GM21825 (cell line): ENCODE measurements at regions not wholly inside any gene's neighbourhood (a gene's known extent, or its start where the extent isn't known, plus 50 kb on each side); places are given as distances from the start of the nearest gene placed in this dataset.
"Not testable (repeated sequence)": the region's sequence is repeated elsewhere in the genome, so short reads cannot be mapped to it uniquely, and the experiment has no call there.

Experiments used
- ATAC-seq: cut with Tn5 transposase; IDR thresholded peaks from one replicate; pipeline ENCODE4 v1.9.1; 2021; ENCODE audit warnings: mild to moderate bottlenecking, moderate library complexity; ENCODE audit not compliant: unreplicated experiment

DNA sequence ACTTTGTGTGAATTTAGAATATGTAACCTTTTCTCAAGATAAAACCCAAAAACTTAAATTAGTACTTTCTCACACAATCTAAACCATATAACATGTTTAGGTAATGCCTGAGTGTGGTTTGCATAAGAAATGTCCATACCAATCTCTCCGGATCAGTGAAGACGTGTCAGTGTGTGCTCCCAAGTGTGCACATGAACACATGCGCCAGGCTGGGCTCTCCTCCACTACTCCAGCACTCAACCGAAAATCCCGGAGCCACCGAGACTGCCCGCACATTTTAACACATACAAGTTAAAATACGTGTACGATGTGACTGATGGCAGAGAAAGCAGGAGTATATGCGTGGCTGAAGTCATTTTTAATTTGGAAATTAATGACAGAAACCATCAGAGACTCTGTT lies 658.4 kb downstream of the EFNA5 start:
- ATAC-seq = no peak

DNA sequence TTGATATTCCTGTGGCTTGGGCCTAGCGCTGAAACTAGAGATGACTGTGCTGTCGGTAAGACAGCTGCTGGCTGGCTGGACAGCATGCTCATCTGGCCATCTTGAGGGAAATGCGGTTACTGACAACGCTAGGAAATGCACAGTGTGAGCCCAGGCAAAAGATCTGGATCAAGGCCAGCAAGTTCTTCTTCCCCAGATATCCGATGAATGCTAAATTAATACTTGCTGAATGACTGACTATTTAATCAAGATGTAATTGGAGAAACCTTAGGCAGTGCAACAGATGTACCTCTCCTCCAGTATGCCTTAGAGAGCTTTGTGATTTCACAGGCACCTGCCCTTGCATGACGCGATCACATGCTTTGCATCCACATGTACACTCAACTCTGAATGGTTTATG lies 659.1 kb downstream of the EFNA5 start:
- ATAC-seq = no peak

DNA sequence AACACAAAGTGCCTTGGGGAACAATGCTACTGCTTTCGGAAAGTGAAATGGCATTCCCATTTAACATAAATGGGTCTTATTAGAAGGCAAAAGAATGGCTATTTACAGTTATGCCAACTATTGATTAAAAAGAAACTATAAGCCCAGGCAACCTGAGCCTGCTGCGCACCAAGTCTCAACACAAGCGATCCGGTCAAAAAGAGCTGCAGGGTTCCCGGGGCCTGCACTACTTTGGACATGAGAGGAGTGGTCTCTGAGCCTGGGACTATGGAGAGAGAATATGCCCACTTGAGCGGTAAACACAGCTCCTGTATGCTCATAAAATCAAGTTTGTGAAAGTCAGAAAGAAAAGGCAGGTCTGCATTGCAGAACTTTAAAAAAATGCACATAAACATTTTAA lies 660.7 kb downstream of the EFNA5 start:
- no peak for ATAC-seq

DNA sequence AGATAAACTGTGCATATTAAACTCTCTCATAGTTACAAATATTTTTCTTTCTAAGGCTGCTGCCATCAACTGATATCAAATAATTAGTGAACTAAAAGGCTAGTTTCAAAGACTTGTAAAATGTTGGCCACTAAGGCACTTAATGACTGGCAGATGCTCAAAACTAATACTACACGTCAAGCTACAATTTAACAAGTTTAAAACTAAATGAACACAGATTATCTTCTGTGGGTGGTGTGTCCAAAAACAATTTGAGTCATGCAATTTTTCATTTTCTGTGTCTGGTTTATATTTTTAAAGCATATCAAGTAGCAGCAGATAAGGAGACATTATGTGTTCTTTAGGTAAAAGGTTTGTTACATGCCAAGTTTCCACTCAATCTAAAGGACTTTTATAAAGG lies 665.1 kb downstream of the EFNA5 start:
- ATAC-seq = no peak

DNA sequence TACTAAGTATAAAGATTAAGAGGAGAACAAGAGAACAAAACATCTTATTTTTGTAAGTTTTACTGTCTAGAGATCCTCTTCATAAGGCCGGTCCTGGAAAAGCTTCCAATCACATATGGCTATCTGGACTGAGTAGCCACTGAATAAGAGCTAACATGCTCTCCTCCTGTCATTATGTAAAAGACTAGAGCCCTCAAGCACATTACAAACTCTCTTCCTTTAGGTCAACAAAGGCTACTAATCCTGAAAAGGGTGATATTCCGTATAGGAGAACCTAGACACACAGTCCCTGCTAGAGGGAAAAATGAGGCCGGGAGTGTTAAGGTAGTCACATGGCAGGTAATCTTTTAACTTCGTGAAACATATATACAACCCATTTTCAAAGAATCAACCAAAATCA lies 665.6 kb downstream of the EFNA5 start:
- ATAC-seq = no peak

DNA sequence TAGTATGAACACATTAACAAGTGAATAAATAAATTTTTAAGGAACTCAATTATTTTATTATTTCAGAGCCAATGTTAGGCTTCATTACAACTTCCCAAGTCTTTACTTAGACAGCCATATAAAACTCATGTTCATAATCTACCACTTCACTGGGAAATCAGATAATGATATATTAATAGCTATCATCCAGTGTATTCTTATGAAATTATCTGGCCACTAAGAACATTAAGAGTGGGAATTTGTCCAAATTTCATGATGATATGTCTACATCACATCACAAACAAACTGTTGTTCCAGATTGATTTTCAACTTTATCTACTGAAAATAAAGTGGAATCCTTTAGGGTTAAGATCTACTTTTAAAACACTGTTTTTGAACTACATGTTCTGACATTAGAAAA lies 668.6 kb downstream of the EFNA5 start:
- ATAC-seq = no peak

DNA sequence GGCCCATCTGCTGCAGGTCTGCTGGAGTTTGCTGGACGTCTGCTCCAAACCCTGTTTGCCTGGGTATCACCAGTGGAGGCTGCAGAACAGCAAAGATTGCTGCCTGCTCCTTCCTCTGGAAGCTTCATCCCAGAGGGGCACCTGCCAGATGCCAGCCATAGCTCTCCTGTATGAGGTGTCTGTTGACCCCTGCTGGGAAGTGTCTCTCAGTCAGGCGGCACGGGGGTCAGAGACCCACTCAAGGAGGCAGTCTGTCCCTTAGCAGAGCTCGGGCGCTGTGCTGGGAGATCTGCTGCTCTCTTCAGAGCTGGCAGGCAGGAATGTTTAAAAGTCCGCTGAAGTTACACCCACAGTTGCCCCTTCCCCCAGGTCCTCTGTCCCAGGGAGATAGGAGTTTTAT lies 671.2 kb downstream of the EFNA5 start:
- ATAC-seq = not testable (repeated sequence)

DNA sequence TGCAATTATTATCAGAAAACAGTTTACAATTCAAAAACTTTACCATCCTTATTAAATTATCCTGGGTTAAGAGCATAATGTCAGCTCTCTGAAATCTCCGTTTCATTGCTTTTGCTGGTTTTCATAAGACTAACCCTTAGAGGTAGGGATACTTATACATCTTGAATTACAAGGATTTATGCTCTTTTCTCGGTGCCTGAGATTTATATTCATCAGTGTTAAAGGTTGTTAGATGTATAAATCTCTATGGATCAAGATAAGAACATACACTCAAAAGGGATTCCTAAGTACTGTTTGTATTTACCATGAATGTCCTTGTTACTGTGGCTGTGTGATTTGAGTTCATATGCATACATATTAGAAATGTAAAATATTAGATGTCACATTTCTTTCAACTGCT lies 684.7 kb downstream of the EFNA5 start:
- no peak for ATAC-seq

DNA sequence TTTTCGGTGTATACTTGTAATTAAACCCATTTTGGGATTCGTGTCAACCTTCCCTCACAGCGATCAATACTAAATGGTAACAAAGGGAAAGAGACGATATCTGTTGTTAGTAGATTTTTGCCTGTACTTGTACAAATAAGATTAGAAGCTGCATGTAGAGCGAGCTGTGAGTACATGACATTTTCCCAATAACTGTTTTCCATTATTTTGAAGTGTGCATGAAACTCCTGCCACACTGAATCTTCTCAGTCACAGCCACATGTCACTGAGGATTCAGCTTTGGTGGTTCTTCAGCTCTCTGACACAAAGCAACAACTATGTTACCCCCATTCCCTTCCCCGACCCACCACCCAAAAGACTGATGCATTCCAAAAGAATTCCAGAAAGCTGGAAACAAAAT lies 685.6 kb downstream of the EFNA5 start:
- ATAC-seq = no peak

DNA sequence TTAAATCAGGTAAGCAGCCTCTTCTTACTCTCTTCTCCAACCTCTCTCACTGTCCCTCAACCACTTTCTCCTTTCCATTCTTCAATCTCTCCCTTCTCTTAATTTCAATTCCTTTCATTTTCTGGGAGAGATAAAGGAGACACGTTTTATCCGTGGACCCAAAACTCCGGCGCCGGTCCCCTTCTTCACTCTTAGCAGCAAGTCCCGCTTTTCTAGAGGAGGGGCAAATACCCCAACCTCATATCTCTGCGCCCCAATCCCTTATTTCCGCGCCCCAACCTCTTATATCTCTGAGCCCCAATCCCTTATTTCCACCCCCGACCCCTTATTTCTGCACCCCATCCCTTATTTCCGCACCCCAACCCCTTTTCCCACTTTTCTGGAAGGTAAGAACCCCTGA lies 691.6 kb downstream of the EFNA5 start:
- ATAC-seq = not testable (repeated sequence)

DNA sequence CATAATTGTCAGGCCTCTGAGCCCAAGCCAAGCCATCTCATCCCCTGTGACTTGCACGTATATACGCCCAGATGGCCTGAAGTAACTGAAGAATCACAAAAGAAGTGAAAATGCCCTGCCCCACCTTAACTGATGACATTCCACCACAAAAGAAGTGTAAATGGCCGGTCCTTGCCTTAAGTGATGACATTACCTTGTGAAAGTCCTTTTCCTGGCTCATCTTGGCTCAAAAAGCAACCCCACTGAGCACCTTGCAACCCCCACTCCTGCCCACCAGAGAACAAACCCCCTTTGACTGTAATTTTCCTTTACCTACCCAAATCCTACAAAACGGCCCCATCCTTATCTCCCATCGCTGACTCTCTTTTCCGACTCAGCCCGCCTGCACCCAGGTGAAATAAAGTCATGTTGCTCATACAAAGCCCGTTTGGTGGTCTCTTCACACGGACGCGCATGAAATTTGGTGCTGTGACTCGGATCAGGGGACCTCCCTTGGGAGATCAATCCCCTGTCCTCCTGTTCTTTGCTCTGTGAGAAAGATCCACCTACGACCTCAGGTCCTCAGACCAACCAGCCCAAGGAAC lies 692.1 kb downstream of the EFNA5 start:
- not testable (repeated sequence) for ATAC-seq

DNA sequence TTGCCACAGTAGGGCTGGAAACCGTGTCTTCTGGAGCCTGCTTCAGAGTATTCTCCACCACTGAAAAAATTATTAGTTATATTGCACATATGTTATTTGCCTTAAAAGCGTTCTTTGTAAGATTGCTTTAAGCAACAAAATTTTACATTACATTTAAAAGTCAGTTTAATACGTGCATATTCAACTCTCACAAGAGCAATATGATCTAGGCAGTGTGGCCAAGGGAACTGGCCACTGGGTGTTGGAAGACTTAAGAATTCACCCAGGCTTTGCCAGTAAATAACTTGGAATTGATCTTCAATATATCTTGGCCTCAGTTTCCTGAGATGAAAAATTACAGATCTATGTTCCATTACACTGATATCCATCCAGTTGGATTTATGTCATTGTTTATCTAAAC lies 694.4 kb downstream of the EFNA5 start:
- no peak for ATAC-seq

DNA sequence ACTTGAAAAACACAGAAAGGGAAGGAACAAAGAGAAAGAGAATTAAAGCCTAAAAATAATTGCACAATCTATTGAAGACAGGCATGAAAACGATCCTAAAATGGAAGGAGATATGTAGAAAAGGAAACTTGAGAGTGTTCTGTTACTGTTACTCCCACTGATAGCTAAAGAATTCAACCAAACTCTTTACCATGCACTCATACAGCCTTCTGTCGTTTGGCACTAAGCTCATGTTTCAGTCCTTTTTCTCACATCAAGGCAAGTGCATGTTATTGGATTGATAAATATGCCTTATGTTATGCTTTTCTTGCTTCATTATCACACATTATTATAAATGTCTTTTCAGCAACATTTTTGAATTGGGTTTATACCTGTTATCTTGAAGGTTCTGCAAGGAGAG lies 696.5 kb downstream of the EFNA5 start:
- ATAC-seq = no peak

DNA sequence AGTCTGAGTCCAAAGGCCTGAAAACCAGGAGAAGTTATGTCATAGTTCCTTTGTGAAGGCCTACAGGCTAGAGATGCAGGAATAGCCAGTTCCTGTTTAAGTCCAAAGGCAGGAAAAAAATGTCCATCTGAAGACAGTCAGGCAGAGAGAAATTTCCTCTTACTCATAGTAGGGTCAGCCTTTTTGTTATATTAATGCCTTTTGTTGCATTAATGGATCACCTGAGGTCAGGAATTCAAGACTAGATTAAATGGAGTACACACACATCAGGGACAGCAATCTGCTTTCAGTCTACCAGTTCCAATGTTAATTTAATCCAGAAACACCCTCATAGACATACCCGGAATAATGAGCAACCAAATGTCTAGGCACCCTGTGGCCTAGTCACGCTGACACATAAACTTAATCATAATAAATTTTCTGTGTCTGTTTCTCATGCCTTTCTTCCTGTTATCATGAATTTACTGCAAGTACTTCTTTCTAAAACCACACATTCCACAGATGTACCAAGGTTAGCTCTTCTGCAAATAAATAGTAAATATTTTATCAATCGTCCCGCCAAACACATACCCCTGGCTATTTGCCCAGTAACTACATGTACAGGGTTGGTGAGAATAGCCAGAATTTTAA lies 703.9 kb downstream of the EFNA5 start:
- no peak for ATAC-seq

DNA sequence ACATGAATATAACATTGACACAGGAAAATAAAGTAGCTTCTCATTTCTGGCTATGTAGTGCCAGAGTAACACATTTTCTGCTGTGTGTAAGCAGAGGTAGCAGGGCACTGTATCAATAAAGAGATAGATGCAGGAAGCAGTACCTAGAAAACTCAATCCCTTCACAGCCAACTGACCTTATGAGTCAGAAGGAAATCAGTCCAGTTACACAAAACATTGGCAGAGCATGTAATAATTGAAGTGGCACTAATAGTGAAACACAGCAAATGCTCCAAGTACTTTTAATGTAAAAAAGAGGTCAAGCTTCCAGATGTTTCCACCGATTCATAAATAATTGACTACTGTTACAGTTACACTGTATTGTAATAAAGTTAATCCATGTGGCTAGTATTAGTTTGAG lies 706.6 kb downstream of the EFNA5 start:
- no peak for ATAC-seq

DNA sequence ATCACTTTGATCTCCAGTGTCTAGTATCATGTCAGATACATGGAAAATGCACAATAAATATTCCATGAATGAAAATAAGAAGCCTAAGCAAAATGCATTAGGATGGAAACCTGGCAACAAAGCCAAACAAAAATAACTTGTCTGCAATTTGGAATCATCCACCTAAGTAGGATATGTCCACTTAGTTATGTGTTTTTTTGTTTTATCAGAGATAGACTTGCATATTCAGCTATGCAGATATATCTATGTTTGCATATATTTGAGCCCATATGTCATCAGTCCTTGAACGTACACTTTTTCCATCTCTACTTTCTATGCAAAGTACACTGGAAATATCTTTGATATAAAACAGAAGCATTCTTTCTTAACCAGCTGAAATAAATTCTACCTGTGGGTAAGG lies 707.1 kb downstream of the EFNA5 start:
- ATAC-seq = no peak

DNA sequence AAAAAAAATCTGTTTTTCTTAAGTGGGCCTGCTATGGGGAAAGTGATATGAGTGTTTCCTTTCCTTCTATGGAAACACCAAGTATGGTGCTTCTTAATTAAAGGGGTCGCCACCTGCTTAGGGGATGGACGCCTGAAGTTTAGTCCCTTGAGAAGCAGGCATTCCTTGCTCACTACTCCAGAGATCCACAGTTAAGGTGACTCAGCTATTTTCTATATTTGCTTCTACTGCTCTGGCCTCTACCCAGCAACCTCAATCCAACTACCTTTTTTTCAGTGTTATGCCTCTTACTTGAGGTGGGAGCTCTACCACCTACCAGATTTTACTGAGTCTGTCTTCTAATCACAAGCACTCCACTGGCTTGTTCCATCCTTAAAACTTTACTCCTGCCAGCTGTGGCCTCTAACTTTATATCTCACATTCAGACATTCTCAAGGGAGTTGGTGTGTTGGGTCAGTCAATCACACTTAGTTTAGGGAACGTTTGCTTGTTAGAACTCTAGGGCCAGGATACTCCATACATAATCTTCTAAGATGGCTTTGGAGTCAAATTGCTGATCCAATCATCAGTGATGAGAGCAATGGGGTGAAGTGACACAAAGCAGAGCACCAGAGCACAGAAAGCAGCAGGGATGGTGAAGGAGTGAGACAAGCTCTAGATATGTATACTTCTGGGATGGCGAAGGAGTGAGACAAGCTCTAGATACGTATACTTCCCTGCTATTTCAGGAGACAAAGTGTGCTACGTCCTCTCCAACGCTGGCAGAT lies 708.1 kb downstream of the EFNA5 start:
- no peak for ATAC-seq

DNA sequence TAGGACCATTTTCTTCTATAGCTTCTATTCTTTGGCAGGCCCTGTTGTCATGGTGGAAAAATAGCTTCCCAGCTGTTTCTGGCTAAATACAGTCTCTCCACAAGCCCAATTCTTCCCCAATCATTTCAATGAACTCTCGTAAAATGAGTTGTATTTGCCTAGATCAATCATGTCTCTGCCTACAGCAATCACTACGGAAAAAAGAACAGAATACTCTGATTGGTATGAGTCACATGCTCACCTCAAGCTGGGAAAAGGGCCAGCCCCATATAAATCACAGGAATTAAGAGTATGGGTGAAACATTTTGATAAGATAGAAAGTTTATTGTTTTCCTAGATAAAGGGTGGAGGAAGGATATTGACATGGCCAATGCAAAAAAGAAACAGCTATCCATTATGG lies 711.4 kb downstream of the EFNA5 start:
- ATAC-seq = no peak

DNA sequence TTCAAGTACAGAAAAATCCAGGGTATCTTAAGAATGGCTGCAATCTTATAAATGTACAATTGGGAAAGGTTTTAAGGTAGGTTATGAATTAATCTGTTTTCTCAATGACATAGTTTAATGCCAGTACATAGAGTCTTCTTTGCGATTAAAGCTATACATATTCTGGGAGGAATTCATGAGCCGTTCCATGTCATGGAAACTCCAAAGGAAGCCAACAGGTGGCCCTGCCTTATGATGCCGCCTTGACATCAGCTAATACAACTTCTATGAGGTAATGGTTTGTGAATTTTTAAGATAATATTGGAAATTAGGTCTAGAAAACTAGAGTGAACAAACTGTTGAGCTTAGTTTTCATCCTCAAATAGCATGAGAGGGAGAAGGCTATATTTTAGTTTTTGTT lies 713.4 kb downstream of the EFNA5 start:
- no peak for ATAC-seq

DNA sequence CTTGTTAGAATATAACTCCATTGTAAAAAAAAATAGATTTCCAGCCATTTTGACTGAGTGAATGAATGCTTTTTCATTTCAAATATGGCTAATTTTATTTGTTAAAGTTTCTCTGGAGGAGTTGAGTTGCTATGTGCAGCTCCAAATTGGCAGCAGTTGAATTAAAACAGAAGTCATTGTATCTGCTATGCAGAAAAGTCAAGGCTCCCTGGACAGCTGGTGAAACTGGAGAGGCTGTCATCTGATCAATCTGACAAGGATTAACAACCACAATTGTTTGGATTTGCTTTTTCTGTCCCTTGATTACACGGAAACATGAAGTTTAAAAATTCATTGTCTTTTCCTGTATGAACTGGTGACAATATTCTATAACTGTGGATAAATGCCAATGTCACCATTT lies 713.9 kb downstream of the EFNA5 start:
- ATAC-seq = no peak

DNA sequence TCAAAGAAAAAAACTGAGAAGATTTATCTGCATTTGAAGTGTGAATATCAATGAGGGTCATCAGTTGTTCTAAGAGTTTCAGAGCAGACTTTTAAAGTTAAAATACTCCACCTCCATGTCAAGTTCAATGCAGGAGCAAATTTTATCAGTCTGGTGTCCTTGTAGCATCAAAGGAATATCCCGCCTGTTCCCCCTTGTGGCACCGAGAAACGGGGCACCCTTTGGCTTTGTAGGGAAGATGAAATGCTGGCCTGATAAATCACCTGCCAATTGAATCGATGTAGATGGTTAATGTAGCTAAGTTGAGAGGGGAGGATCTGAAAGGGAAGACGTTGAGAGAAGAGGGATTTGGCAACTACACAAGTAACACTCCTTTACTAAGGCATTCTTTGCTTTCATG lies 714.5 kb downstream of the EFNA5 start:
- no peak for ATAC-seq

DNA sequence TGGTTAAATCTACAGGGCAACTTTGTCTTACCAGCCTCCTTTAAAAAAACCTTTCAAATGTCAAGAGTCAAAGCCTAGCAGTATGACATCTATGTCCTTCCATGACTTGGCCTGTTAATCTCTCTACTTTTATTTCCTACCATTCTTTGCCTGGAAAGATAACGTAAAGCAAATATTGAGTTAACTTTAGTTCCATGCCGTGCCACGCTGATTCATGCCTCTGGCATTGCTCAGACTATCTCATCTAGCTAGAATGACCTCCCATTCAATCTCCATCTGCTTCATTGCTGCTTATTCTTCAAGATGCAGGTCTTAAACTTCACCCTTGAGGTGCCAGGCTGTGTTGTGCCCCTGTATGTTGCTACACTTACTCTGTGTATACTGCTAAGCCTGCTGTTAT lies 729.8 kb downstream of the EFNA5 start:
- ATAC-seq = no peak
